GM23338 (cell line): ENCODE measurements at regions not wholly inside any gene's neighbourhood (a gene's known extent, or its start where the extent isn't known, plus 50 kb on each side); places are given as distances from the start of the nearest gene placed in this dataset.

Experiments
- CREB1 ChIP-seq: fragments of 250-450 bp; sonication (Bioruptor Pico); IDR thresholded peaks from 2 replicates; pipeline ENCODE4 v1.5.0; 2020; ENCODE audit warnings: low read depth, mild to moderate bottlenecking, moderate library complexity
- CTCF ChIP-seq, 2 experiments: fragments of 200-600 bp in 1 of 2; sonication (generic) in 1 of 2; conservative IDR thresholded peaks; 2 replicates each; pipeline versions ENCODE4 v1.5.1 to v1.6.1; 2016 to 2017; ENCODE audit warnings: antibody characterized with exemption in 2 of 2, low read depth in 2 of 2, mild to moderate bottlenecking in 2 of 2, moderate library complexity in 1 of 2
- EZH2 ChIP-seq: fragments of 200-600 bp; sonication (generic); IDR thresholded peaks from one replicate; pipeline ENCODE4 v1.8.0; 2017; ENCODE audit warnings: antibody characterized with exemption, mild to moderate bottlenecking, low read depth; ENCODE audit not compliant: unreplicated experiment
- EZH2phosphoT487 ChIP-seq: fragments of 200-600 bp; sonication (generic); IDR thresholded peaks from one replicate; pipeline ENCODE4 v1.8.1; 2018; ENCODE audit warnings: antibody characterized with exemption; ENCODE audit not compliant: unreplicated experiment
- JUNB ChIP-seq: IDR thresholded peaks from one replicate; pipeline ENCODE4 v1.6.1; 2016; ENCODE audit warnings: antibody characterized with exemption; ENCODE audit not compliant: unreplicated experiment
- NANOG ChIP-seq: IDR thresholded peaks from 2 replicates; pipeline ENCODE4 v1.6.1; 2016; ENCODE audit warnings: antibody characterized with exemption, borderline replicate concordance
- POLR2AphosphoS5 ChIP-seq: IDR thresholded peaks from 2 replicates; pipeline ENCODE4 v1.6.1; 2016; ENCODE audit warnings: antibody characterized with exemption, low read depth
- REST ChIP-seq: IDR thresholded peaks from one replicate; pipeline ENCODE4 v1.6.1; 2018; ENCODE audit warnings: antibody characterized with exemption; ENCODE audit not compliant: unreplicated experiment

DNA sequence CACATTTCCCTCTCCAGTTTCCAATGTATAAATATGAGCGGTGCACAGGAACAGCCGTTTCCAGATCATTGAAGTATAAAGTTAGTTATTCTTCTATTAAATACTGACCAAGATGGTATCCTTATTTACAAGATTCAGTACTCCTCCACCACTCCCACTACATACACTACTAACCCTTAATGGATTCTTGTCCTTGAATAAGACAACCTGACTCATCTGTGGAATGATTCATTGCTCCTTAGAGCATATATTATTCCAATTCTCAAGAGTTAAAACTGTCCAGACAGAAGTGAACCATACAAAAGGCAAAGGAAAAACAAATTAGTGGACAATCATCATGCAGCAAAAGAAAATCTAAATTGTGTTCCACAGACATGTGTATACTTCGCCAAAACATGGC, 373.3 kb downstream of the IDS start:
- TF ChIP-seq JUNB (no peak), CTCF (conservative IDR thresholded peaks at IDR 0.05; ENCODE audit: low read depth in 2 of 2) (no peak), EZH2 (no peak), POLR2AphosphoS5 (no peak), NANOG (no peak), REST (no peak), CREB1 (CRISPR knock-in tag) (no peak), EZH2phosphoT487 (no peak)
